Stimulated activated CD8-positive, alpha-beta memory T cell treated with anti-CD3 and anti-CD28 coated beads, Interleukin-12 subunit alpha, Interleukin-12 subunit beta, amount 100 ng/mL, for 1 hour (primary cell): ENCODE measurements at regions not wholly inside any gene's neighbourhood (a gene's known extent, or its start where the extent isn't known, plus 50 kb on each side); places are given as distances from the start of the nearest gene placed in this dataset.
A peak's percentile ranks its signal among the peaks of the same experiment; 100 is the strongest.

Source experiments
- DNase-seq: peaks from one replicate; pipeline ENCODE4 v3.0.0-alpha.2; 2020; ENCODE audit warnings: low read depth

GRCh38 chr13:88592105-88592504 lies 920.9 kb downstream of the SLITRK5 start:
- DNase-seq = no peak

DNA sequence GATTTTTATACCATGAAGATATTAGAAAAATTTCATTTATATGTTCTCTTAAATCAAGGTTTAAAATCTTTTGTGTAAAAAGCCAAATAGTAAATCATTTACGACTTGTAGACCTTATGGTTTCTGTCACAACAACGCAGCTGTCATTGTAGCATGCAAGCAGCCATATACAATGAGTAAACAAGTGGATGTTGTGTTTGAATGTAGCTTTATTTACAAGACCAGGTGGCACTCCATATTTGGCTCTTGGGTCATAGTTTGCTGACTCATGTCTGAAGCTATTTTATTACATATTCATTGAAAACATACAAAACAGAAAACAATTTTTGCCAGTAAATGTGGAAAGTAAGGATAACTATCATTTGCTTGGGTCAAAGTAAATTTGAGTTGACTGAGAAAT lies 930.8 kb downstream of the SLITRK5 start:
- no peak for DNase-seq

DNA sequence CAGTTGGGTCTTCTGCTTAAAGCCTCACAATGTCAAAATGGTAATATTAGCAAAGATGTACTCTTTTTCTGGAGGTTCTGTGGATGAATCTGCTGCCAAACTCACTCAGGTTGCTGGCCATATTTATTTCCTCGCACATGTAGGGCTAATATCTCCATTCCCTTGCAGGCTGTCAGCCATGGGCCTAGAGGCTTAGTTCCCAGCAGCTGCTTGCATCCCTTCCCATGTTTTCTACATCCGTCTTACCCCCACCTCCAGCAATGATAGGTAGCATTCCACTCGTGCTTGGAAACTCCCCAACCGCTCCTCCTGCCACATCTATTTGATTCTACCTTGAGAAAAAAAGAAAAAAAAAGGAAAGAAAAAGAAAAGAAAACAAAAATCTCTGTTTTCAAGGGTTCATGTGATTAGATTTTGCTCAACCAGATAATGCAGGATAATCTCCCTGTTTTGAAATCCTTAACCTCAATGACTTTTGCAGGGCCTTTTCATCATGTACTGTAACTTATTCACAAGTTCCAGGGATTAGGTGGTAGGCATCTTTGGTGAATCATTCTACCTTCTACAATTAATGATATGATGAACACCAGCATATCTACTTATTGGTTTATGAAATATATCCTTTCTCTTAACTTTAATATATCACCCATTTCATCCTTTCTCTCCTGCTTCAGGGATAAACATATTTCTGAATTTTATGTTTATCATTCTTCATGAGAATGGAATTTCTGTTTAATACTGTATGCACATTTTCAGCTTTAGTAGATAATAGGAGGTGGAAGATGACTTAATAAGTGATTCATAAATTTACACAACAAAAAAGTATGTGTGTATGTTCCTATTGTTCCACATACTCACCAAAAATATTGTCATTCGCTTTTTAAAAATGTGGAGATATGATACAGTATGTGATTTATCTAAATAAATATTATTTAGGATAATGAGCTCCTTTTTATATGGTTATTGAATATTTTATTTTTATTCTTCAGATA lies 931.9 kb downstream of the SLITRK5 start:
- no peak for DNase-seq

GRCh38 chr13:88617176-88617575 lies 946.0 kb downstream of the SLITRK5 start:
- DNase-seq = no peak

DNA sequence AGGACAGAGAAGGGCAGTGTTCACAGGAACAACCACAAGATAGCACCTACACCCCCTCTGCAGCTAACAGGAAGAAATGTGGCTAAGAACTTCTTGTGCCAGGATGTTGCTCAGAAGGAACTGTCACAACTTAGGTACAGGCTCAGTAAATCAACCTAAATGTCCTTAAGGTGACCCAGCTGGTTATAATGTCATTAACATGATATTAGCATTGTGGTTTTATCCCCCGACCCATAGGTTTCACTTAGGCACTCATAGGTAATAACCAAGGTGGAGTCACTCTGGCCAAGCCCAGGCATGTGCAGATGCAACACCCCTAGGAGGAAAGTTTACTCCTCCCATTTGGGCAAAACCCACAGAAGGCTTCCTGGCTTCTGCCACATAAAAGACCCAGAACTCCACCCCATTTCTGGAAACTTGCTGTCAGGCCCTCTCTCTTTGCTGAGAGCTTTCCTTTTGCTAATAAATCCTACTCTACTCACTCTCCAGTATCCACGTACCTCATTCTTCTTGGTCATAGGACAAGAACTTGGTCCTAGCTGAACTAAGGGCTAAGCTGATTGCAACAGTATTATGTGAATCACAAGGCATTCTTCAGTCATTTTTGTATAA lies 951.3 kb downstream of the SLITRK5 start:
- peak; percentile 8 for DNase-seq

GRCh38 chr13:88623150-88623549 lies 952.0 kb downstream of the SLITRK5 start:
- no peak for DNase-seq

DNA sequence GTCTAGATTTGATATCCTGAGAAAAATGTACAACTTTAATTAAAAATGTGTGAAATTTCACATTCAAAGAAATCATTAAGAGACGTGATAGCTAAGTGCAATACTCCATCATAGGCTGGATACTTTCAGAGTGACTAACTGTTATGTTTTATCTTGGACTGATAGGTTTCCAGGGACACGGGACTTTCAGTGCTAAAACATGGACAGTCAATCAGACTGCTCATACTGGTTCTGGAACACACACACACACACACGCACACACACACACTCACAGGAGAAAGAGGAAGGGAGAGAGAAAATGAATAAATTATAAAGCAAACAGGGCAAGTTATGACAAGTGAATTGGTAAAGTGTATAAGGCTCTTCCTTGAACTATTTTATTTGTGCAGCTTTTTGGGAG lies 955.9 kb downstream of the SLITRK5 start:
- DNase-seq = no peak

DNA sequence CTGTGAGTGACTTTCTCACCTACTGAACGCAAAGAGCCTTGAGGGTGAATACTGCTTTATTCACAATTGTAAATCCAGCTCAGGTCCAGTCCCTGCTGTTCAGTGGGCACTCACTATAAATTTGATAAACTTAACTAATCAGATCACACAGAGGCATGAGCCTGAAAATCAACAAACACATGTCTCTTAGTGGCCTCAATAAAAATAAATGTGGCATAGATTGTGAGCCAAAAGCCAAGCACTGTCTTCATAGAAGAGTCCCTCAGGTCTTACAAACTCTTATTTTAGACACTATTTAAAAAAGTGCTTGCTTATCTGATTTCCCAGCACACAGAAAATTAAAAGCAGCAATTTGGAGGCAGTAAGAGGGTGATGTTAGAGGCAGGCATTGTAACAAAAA lies 957.7 kb downstream of the SLITRK5 start:
- no peak for DNase-seq

- no peak for DNase-seq
Observed at GRCh38 chr13:88637935-88638334, 966.8 kb downstream of the SLITRK5 start.

DNA sequence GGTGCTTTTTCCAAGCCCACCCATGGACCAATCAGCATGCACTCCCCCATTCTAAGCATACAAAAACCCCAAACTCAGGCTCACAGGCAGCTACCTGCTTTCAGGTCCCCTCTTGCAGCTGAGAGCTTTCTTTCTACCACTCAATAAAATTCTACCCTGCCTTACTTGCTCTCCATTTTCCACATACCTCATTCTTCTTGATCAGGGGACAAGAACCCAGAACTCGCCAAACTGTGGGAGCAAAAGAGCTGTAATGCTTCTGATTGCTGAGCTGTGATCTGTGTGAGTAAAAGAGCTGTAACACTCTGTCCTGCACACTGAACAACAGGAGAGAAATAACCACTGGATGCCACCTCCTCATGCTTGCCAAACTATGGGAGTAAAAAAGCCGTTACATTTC lies 972.1 kb downstream of the SLITRK5 start:
- no peak for DNase-seq

- no peak for DNase-seq
Observed at GRCh38 chr13:88648598-88649373, 977.6 kb downstream of the SLITRK5 start.

- DNase-seq = no peak
Observed at GRCh38 chr13:88649855-88650254, 978.7 kb downstream of the SLITRK5 start.

DNA sequence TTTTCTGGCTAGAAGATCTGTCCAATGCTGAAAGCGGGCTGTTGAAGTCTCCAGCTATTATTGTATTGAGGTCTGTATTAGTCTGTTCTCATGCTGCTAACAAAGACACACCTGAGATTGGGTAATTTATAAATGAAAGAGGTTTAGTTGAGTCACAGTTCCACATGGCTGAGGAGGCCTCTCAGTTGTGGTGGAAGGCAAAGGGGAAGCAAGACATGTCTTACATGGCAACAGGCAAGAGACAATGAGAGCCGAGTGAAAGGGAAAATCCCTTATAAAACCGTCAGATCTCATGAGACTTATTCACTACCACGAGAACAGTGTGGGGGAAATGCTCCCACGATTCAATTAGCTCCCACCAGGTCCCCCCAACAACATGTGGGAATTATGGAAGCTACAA lies 980.4 kb downstream of the SLITRK5 start:
- DNase-seq = no peak

DNA sequence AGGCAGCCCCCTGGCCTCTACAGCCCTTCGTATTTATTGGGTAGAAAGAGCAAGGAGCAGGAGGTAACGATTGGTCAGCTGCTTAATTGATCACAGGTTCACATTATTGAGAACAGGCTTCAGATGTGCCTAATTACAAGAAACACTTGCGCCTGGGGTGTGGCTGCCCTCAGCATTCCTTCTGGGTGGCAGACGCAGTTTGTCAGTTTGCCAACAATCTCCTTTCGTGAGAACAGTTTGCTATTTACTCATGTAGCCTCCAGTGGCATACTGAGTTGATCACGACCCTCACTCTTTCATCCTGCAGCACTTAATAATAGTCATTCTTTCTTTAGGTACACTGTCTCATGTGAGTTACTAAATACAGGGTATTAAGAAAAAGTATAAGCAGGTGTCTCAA lies 985.6 kb downstream of the SLITRK5 start:
- no peak for DNase-seq

- DNase-seq = no peak
Observed at GRCh38 chr13:88670509-88670908, 999.3 kb downstream of the SLITRK5 start.

GRCh38 chr13:88674841-88675240 lies 1003.7 kb downstream of the SLITRK5 start:
- no peak for DNase-seq

DNA sequence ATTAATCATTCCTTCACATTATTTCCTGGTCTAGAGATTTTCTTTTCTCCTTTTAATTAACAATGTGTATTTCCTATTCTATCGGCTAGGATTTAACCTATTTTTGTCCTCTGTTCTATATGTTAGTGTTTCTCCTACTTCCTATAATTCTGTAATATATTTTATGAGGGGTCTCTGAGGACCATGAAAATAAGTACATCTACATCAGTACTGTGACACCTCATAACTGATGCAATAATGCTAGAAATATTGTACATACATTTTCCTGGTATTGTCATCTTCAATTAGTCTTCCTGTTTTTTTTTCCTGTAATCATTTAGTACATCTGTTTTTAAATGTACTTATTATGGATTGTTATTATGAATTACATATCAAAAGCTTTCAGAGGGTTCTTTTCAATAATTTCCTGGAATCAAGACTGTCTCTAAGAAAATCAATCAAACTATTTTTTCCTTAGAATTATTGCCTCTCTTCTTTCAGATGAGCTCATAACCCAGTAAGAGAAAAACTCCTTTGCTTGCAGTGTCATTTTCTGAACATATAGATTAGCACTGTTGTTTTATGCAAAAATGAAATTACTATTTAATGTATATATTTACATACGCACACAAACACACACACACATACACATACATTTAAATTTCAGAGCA lies 1004.3 kb downstream of the SLITRK5 start:
- DNase-seq = no peak

DNA sequence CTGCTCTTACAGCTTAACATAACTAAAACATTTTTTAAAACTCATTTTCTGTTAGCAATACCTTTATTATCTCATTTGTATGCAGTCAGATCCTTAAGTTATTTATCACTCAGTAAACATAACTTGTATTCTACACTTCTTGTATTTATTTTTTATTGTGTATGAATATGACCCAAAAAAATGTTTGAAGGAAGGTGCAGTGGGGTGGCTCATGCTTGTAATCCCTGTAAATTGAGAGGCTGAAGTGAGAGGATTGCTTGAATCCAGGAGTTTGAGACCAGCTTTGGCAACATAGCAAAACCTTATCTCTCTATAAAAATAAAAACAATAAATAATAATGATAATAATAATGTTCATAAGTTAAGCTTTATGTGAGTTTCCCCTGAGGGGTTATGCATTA lies 1004.8 kb downstream of the SLITRK5 start:
- DNase-seq = no peak

DNA sequence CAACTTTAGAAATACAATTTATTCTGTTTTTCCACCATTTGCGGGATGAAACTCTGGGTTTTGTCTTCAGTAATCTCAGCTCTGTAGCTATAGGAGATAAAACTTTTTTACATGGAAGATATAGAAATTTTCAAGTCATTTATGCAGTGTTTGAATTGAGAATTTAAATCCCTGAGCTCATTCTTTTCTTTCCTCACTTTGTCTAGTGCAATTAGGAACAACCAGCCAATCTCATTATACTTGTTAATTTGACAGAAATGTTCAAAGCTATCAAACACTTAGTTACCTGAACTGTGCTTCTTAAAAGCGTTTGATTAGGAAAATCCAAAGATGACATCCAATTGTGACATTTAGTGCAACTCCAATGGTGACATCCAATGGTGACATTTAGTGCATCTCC lies 1014.3 kb downstream of the SLITRK5 start:
- DNase-seq = no peak

- no peak for DNase-seq
Observed at GRCh38 chr13:88701551-88701950, 1030.4 kb downstream of the SLITRK5 start.

DNA sequence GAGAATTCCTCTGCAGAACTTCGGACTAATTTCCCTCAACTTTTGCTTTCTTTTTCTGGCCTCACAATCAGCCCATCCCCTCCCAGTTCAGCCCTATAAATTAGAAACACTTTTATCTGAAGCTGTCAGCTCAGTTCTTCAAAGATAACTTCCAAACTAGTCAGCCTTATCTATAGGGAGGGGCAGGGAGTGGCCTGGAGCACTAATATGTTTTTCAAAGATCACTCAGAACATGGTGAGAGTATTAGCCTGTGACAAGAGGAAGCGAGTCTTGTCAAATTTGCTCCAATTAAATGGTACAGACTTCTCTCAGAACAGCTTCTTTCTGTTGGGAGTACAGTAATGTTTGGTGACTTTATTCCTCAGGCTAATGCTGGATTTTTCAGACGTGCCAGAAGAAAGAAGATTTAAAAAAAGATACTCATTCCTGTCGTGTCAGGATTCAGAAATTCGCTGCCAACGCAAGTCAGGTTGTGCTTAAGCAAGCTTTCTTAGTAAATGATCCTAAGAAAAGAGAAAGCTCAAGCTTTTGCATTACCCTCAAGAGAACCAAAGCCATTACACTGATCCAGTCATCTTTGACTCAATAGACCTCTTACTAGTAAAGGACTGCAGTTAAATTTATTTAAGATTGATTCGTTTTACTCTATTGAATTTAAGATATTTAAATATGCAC lies 1033.6 kb downstream of the SLITRK5 start:
- DNase-seq = no peak

- no peak for DNase-seq
Observed at GRCh38 chr13:88707646-88708045, 1036.5 kb downstream of the SLITRK5 start.
